Muscle layer of duodenum (tissue), 2 donors: ENCODE measurements at regions not wholly inside any gene's neighbourhood (a gene's known extent, or its start where the extent isn't known, plus 50 kb on each side); places are given as distances from the start of the nearest gene placed in this dataset.
A peak's percentile ranks its signal among the peaks of the same experiment; 100 is the strongest.

Experiments
- H3K27ac ChIP-seq: one replicate; pipeline ENCODE4 v1.7.0; 2013; ENCODE audit warnings: mild to moderate bottlenecking, low read length
- H3K27me3 ChIP-seq: one replicate; pipeline ENCODE4 v1.7.0; 2013; ENCODE audit warnings: low read depth, mild to moderate bottlenecking, control low read depth, low read length
- H3K36me3 ChIP-seq, 2 donors: one replicate each; pipeline ENCODE4 v1.7.0; 2013; ENCODE audit warnings: low read length in 2 of 2, control low read depth in 1 of 2, mild to moderate bottlenecking in 1 of 2; ENCODE audit not compliant: insufficient read depth in 2 of 2, control insufficient read depth in 1 of 2
- H3K4me1 ChIP-seq, 2 donors: one replicate each; pipeline ENCODE4 v1.7.0; 2013; ENCODE audit warnings: low read length in 2 of 2, mild to moderate bottlenecking in 2 of 2, control low read depth in 1 of 2, moderate library complexity in 1 of 2; ENCODE audit not compliant: insufficient read depth in 2 of 2, control insufficient read depth in 1 of 2
- H3K4me3 ChIP-seq, 2 donors: one replicate each; pipeline ENCODE4 v1.7.0; 2013; ENCODE audit warnings: low read length in 2 of 2, low read depth in 1 of 2, mild to moderate bottlenecking in 1 of 2
- H3K9me3 ChIP-seq, 2 donors: one replicate each; pipeline ENCODE4 v1.7.0; 2013; ENCODE audit warnings: low read length in 2 of 2, control low read depth in 1 of 2, mild to moderate bottlenecking in 1 of 2; ENCODE audit not compliant: control insufficient read depth in 1 of 2
- donor health status: healthy.

GRCh38 chr2:64760128-64760527 lies 106.4 kb upstream of the SERTAD2 start:
- no peak overlapping the region for H3K27ac ChIP-seq
- H3K9me3 ChIP-seq: no peaks in the 10 kb centered on the region
- no peaks in the 10 kb centered on the region for H3K36me3 ChIP-seq
- H3K4me1 ChIP-seq: no peaks in the 10 kb centered on the region
- no peak overlapping the region for H3K4me3 ChIP-seq
- H3K27me3 ChIP-seq: no peaks in the 10 kb centered on the region

- Histone ChIP-seq H3K4me3 (no peak overlapping the region), H3K27ac (no peak overlapping the region), H3K36me3 (peaks cover 0 to 4% of the 10 kb centered on the region in 2 donors), H3K4me1 (no peaks in the 10 kb centered on the region), H3K9me3 (no peaks in the 10 kb centered on the region), H3K27me3 (no peaks in the 10 kb centered on the region)
These were observed 108.7 kb upstream of the SERTAD2 start for GRCh38 chr2:64762301-64762997.

- Histone ChIP-seq H3K4me3 (no peak overlapping the region), H3K4me1 (no peaks in the 10 kb centered on the region), H3K36me3 (peaks cover 0 to 7% of the 10 kb centered on the region in 2 donors), H3K9me3 (no peaks in the 10 kb centered on the region), H3K27me3 (no peaks in the 10 kb centered on the region), H3K27ac (no peak overlapping the region)
These were observed 109.4 kb upstream of the SERTAD2 start for GRCh38 chr2:64763126-64763525.

GRCh38 chr2:64765160-64765805 lies 111.6 kb upstream of the SERTAD2 start:
- H3K4me3 ChIP-seq: no peak overlapping the region
- H3K36me3 ChIP-seq: peaks cover 0 to 10% of the 10 kb centered on the region in 2 donors
- no peaks in the 10 kb centered on the region for H3K27me3 ChIP-seq
- H3K4me1 ChIP-seq: peaks cover 0 to 8% of the 10 kb centered on the region in 2 donors
- no peaks in the 10 kb centered on the region for H3K9me3 ChIP-seq
- H3K27ac ChIP-seq: no peak overlapping the region

GRCh38 chr2:64766841-64767669 lies 113.3 kb upstream of the SERTAD2 start:
- peaks cover 0 to 10% of the 10 kb centered on the region in 2 donors for H3K36me3 ChIP-seq
- H3K9me3 ChIP-seq: no peaks in the 10 kb centered on the region
- peak overlapping the region; percentile 71 to 92 for H3K4me3 ChIP-seq
- no peaks in the 10 kb centered on the region for H3K27me3 ChIP-seq
- peak overlapping the region; percentile 99 for H3K27ac ChIP-seq
- H3K4me1 ChIP-seq: peaks cover 0 to 12% of the 10 kb centered on the region in 2 donors

- H3K27ac ChIP-seq: peak overlapping the region; percentile 99
- no peaks in the 10 kb centered on the region for H3K9me3 ChIP-seq
- peak overlapping the region; percentile 71 to 92 for H3K4me3 ChIP-seq
- peaks cover 0 to 10% of the 10 kb centered on the region in 2 donors for H3K36me3 ChIP-seq
- no peaks in the 10 kb centered on the region for H3K27me3 ChIP-seq
- peaks cover 0 to 12% of the 10 kb centered on the region in 2 donors for H3K4me1 ChIP-seq
These were observed 114.2 kb upstream of the SERTAD2 start for GRCh38 chr2:64767670-64768468.

GRCh38 chr2:64768491-64769005 lies 114.8 kb upstream of the SERTAD2 start:
- H3K27me3 ChIP-seq: no peaks in the 10 kb centered on the region
- H3K36me3 ChIP-seq: peaks cover 0 to 10% of the 10 kb centered on the region in 2 donors
- H3K27ac ChIP-seq: peak overlapping the region; percentile 99
- H3K9me3 ChIP-seq: no peaks in the 10 kb centered on the region
- H3K4me3 ChIP-seq: peak overlapping the region; percentile 71 to 92
- H3K4me1 ChIP-seq: peaks cover 0 to 12% of the 10 kb centered on the region in 2 donors

- no peaks in the 10 kb centered on the region for H3K9me3 ChIP-seq
- H3K36me3 ChIP-seq: peaks cover 0 to 10% of the 10 kb centered on the region in 2 donors
- H3K27me3 ChIP-seq: no peaks in the 10 kb centered on the region
- peaks cover 0 to 12% of the 10 kb centered on the region in 2 donors for H3K4me1 ChIP-seq
- H3K27ac ChIP-seq: no peak overlapping the region
- no peak overlapping the region for H3K4me3 ChIP-seq
These were observed 115.8 kb upstream of the SERTAD2 start for GRCh38 chr2:64769392-64770044.

- no peaks in the 10 kb centered on the region for H3K9me3 ChIP-seq
- H3K4me3 ChIP-seq: no peak overlapping the region
- no peak overlapping the region for H3K27ac ChIP-seq
- no peaks in the 10 kb centered on the region for H3K27me3 ChIP-seq
- peaks cover 0 to 10% of the 10 kb centered on the region in 2 donors for H3K36me3 ChIP-seq
- peaks cover 0 to 12% of the 10 kb centered on the region in 2 donors for H3K4me1 ChIP-seq
These were observed 116.5 kb upstream of the SERTAD2 start for GRCh38 chr2:64770137-64770780.

- Histone ChIP-seq H3K4me3 (no peak overlapping the region), H3K4me1 (peaks cover 0 to 12% of the 10 kb centered on the region in 2 donors), H3K36me3 (peaks cover 0 to 10% of the 10 kb centered on the region in 2 donors), H3K27ac (no peak overlapping the region), H3K27me3 (no peaks in the 10 kb centered on the region), H3K9me3 (no peaks in the 10 kb centered on the region)
These were observed 117.1 kb upstream of the SERTAD2 start for GRCh38 chr2:64770781-64771334.
